COLO829 (cell line): ENCODE measurements at regions not wholly inside any gene's neighbourhood (a gene's known extent, or its start where the extent isn't known, plus 50 kb on each side); places are given as distances from the start of the nearest gene placed in this dataset.

Source experiments
- DNase-seq: peaks from one replicate; pipeline ENCODE4 v3.0.0; 2012; ENCODE audit warnings: low spot score

DNA sequence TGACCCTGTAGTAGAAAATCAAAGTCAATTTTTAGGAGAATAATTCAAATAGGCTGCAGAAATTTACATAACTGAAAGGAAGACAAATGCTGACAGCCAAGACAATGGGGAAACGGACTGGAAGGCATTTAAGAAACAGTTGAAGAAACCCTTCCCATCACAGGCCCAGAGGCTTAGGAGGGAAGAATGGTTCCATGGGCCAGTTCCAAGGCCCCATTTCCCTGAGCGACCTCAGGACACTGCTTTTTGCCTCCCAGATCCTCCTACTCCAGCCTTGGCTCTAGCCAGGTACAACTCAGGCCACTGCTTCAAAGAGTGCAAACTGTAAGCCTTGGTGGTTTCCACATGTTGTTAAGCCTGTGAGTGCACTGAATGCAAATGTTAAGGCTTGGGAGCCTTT lies 184.1 kb upstream of the SGCD start:
- DNase-seq, result no peak

DNA sequence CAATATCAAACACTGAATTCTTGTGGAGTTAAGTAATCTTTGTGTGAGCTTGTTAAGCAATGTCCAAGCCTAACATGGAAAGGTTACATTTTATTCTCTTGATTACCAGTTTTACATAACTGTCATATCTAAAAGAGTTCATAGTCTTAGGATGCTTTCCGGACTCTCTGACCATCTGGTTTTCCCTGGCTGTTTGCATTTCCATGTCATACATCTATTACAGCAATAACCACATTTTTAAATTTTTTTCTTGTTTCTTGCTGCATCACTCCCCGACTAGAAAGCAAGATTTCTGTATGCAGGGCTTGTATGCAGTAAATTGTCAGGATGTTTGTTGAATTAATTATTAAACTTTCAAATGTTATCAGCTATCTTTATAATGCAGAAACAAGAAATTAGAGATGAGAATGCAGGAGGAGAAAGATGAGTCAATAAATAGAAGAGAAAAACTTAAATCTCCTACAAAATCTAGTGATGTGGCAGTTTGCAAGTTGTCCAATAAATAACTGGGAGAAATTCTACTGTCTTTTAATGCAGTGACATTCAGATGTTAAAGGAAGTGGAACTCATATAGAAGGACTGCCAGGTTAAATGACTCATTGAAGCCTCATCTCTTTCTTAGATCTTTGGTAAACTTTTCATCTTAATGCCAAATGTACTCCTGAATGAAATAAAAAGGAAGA lies 179.6 kb upstream of the SGCD start:
- DNase-seq, result no peak

DNA sequence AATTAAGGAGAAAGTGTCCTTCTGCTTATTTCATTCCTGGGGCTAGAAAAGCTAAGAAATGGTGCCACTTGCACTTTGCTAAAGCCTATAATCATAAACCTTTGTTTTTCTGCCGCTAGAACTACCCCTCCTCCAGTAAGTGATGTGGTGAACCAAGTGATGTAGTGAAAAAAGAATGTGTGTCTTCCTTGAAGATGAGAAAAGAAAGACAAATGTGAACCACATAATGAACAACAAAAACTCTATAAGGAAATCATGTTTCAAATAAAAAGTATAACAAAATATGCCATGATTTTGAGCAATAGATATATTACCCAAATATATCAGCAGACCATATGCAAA lies 179.0 kb upstream of the SGCD start:
- no peak for DNase-seq

DNA sequence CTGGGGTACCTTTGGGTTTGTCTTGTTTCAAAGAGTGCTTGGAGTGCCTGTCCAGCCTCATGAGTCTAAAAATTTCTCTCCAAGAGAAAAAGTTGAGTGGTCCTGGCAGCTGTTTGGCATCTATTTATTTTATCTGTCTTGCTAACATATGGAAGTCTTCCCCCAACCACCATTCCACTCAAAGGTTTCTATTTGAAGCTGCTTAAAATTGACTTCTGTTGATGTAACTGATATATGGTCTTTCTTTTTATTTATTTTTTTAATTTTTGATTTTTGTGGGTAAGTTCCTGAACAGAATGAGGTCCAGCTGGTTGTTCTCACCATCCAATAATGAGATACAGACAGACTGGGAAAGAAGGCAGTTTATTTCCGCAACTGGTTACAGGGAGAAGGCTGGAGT lies 178.7 kb upstream of the SGCD start:
- no peak for DNase-seq

DNA sequence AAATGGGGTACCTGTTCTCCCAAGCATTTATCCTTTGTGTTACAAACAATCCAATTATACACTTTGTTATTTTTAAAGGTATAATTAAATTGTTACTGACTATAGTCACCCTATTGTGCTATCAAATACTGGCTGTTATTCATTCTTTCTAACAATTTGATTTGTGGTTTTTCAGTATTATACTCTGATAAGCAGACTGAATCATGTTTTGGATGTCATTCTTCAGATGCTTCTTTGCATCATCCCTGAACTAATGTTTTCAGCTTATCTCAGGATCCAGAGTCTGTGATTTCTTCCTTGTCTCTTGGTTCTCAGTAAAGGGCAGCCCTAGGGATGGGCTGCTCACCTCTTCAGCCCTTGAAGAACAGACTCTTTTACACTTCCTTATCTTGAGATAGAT lies 177.8 kb upstream of the SGCD start:
- DNase-seq, result no peak

- DNase-seq, result no peak
Measured at GRCh38 chr5:156153602-156154001, 173.4 kb upstream of the SGCD start.

DNA sequence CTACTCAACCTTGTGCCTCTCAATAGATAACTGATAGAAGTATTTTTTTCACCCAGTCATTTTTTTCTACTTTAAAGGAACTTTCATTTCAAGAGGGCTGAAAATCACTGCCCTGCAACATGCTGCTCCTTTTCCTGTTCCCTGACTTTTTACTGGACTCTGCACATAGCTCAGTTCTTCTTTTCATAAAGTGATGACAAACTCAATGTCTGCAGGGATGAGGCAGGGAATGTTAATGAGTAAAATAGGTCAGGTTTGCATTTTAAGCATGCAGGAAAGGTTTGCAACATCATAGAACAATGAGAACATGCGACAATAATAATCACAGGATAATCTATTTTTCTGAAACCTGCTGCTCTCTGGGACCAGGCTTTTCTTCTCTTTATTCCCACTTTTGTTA lies 172.2 kb upstream of the SGCD start:
- no peak for DNase-seq

DNA sequence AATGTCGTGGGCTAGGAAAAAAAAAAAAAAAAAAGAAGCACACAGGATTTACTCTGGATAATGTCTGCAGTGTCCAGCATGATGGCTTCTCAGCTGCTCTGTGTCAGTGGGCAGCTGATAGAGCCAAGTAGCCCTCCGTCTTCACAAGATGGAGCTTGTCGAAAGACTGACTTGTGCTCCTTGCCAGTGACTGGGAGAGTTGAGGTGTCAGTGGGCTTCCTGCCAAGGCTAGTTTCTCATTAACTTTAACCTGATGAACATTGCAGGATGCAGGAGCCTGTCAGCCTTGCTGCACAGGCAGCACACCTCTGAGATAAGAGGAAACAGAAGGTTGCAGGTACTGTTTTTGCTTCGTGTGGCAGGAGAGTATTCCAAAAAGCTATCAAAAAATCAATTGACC lies 171.4 kb upstream of the SGCD start:
- no peak for DNase-seq

DNA sequence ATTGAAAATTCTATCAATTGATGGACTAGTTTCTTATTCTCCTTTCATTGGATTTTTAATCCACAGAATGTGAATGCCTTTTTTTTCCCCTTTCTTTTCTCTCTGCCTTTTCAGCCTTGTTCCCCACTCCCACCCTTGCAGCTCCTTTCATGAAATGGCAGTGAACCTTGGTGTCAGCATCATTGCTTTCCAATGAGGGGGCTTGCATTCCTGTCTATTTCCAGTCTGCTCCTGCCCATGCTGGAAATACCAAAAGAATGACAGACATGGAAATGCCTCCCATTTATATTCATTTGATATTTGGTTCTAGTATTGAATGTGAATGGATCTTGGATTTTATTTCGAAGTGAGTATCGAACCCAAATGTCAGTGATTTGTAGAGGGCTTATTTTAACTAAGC lies 162.7 kb upstream of the SGCD start:
- no peak for DNase-seq

DNA sequence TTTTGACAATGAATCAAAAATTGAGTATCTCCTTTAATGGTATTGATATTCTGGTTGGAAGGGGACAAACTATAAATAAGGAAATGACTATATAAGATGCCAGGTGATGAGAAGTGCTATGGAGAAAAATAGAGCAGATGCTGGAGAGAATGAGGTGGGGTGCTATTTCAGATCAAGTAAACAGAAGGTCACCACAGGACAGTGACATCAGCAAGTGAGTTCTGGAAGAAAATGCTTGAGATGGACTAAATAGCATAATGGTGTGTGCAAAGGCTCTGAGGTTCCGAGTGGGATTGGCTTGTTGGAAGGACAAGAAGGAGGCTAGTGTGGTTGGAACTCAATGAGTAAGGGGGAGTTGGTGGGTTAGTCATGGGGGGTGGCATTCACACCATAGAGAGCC lies 157.5 kb upstream of the SGCD start:
- no peak for DNase-seq

DNA sequence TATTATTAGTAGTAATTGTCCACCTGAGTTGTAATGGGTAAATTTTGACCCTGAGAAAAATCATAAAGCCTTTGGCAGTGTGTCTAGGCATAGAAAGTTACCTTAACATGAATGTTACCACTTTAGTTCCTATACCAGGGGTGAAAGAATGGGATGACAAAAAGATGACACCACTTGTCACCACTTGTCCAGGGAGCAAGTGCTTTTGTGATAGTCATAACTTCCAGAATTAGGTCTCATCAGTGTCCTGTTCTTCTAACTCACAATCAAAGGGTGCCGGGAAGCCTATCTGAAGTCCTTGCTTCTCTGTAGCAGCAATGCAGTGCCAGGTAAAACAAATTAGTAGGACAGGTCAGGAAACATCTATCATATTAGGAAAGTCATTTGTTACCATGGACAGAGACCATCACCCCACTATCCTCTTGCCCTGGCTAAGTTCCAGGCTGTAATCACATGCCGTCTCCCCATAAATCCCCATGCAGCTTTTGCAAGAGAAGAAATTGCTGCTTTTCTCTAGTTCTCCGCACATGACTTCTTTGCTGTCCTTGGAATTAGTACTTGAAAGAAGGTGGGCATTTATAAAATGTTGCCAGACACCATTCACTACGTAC lies 156.5 kb upstream of the SGCD start:
- no peak for DNase-seq

DNA sequence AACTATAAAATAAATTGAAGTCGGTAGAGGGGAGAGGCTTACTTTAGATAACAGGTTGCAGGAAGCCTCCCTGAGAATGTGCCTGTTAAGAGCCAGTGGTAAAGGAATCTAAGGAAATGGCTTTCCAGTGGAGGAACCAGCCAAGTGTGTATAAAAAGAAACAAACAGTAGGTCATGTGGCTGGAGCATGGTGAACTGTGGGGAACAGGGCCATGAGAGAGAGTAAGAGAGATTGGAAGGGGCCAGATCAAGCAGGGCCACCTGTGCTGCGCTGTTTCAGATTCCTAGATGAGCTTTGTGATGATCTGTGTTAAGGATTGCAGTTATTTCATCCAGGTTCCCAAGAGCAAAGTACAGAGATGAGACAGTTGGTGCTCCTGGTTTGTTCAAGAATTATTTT lies 152.7 kb upstream of the SGCD start:
- DNase-seq, result no peak

DNA sequence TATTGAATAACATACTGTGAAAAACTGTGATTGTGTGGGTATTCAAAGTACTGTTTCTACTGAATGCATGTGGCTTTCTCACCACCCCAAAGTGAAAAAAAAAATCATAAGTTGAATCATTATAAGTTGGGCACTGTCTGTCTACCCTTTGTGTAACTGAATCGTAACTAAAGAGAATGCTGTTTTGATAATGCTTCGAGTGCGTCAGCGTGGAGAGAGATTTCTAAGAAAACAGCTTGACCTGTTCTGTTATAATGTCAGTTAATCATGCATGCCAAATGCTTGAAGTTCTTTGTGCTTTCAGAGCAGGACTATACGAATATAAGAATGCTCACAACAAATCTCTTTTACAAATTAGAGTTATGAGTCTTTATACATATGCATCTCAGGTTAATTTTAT lies 148.8 kb upstream of the SGCD start:
- peak; percentile 3 for DNase-seq

DNA sequence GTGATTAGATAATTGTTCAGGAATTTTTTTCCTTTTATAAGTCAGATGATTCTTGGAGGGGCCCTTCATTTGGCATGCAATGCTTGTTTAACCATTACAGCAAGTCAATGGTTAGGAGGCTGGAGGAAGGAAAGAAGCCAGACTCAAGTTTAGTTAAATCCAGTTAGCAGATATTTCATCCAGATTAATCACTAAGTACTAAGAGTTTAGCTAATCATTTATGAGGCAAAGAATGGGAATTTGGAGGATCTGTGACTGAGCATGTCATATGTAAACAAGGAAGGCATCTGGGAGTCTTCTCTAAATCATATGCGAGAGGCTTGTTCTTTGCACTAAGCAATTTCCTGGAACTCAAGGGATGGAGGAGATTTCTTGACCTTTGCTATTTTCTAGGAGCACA lies 145.3 kb upstream of the SGCD start:
- DNase-seq, result no peak

DNA sequence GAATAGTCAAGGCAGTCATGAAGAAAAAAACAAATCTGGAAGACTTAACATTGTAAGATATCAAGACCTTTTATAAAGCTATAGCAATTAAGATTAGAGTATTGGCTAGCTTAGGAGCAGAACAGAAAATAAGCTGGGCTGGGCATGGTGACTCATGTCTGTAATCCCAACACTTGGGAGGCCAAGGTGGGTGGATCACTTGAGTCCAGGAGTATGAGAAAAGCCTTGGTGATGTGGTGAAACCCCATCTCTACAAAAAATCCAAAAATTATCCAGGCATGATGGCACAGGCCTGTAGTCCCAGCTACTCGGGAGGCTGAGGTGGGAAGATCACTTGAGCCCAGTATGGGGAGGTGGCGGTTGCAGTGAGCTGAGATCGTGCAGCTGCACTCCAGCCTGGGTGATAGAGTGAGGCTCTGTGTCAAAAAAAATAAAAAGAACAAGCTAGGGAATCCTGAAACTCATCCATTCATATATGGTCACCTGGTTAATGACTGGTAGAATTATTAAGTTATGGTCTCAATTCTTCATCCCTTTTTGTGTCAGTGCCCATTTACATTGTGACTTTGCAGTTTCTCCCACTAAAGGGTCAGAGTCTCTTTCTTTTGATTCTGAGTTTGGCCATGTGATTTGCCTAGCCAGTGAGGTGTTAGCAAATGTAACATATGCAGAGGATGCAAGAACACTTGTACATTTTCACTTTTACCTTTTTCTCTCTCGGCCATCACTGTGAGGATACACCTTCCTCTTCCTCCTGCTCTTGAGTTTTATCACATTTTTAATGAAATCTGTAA lies 144.6 kb upstream of the SGCD start:
- no peak for DNase-seq

DNA sequence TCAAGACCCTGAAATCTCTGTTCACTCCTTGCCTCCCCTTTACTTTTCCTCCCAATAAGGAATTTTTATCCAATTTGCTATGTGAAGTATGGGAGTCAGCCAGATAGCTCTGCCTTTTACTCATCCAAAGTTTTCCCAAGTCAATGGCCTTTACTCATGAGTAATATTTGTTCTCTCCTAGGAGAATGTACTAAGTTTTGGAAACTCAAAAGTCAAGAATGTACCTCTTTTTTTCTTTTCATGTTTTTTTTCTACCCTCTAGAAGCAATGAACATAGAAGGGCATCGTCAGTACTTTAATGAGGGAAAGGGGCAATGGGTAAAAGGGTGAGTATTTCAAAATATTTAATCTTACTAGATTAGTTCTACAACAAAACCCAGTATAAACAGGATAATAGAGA lies 140.2 kb upstream of the SGCD start:
- no peak for DNase-seq

DNA sequence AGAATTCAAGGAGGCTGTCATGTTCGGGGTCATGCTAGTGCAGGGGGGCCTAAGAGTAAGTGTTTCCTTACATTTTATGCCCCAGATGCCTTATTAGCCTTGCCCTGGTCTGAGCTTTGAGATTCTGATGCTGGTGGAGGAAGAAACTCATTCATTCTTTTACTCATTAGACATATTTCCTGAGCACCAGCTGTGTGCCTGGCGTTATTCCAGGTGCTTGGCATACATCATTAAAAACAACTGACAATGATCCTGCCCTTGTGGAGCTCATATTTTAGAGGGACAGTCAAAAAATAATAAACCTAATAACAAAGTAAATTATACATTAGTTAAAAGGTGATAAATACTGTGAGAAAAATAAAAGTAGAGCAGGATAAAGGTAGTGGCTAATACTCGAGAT lies 138.9 kb upstream of the SGCD start:
- DNase-seq, result no peak

DNA sequence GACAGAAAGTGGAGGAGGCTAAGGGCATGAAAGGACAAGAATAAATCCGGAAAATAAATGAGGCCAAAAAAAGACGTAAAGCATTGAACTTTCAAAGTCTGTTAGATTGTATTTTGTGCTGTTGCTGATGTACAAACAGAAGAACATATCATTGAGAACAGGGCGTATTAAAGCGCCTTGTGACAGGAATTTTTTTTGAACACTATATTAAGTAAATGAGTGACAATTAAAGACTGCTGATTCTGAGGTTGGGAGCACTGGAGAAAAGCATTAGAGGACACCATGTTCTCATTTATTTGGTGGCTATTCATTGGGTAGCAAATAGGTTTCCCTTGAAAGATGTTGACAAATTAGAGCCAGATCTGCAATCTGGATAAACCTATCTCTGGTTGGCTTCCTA lies 137.3 kb upstream of the SGCD start:
- no peak for DNase-seq

GRCh38 chr5:156191547-156191946 lies 135.4 kb upstream of the SGCD start:
- no peak for DNase-seq

DNA sequence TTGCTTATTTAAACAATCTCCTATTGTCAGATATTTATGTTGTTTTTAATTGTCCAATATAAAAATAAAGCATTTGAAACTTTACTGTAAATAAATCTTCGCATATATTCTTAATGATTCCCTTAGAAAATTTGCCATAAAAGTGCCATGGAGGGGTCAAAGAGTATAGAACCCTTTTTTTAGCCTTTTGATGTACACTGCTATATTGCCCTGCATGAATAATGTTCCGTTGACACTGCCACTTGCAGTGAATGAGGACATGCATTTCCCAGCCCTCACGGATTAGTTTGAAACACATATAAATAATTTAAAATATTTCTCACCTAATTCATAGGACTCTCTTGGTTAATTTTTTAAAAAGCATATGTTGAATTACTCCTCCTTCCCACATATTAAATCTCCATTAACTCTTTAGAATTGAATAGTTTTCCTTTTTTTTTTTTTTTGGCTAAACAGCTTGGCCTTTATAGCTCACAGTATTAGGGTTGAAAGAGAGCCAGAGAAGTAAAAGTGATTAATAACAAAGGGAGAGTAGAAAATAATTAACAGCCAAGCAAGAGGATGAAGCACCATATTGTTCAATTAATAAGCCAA lies 129.8 kb upstream of the SGCD start:
- DNase-seq, result no peak

DNA sequence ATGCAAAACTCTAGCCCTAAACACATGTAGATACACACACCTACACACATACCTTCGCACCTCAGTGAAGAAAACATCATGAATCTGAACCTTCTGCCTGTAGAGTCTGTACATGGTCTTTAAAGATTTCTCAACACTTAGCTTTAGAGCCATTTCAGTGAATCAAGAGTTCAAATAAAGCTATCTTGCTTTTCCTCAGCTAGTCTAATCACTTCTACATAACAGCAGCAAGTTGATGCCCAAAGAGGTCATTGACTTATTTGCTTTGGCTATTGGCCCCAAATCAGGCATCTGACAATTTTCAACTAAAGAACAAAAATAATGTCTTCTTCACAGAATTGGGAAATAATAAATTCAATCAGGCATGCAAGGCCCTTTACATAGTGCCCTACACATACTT lies 127.9 kb upstream of the SGCD start:
- DNase-seq, result no peak

DNA sequence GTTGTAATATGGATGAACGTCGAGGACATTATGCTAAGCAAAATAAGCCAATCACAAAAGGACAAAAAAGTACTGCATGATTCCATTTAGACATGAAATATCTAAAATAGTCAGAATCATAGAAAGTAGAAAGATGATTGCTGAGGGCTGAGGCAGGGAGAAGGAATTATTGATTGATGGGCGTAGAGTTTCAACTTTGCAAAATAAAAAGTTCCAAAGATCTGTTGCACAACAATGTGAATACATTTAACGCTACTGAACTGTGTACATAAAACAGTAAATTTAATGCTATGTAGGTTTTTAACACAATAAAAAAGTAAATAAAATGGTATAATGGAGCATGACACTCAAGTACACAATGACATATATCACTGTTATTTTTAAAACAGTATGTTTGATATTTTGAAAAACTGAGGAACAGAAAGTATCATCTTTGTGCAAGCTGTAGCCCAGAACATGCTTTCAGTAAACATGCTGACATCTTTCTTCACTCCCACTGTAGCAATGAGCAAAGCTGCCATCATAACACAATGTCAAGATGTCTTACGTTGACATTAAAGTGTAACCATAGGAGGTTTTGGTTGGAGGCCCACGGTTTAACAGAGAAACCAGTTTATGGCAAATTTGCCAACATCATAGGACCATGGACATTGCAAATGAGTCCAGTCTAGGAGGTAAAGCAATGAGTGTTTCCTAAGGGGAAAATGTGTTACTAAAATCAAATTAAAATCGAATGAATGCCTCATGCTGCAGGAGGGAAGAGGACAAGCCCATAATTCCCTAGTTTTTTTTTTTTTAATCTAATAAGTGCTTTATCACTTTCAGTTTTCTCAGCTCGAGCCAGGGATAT lies 125.8 kb upstream of the SGCD start:
- no peak for DNase-seq
